Fibroblast of skin of right quadriceps (primary cell): ENCODE measurements at regions not wholly inside any gene's neighbourhood (a gene's known extent, or its start where the extent isn't known, plus 50 kb on each side); places are given as distances from the start of the nearest gene placed in this dataset.
A peak's percentile ranks its signal among the peaks of the same experiment; 100 is the strongest.

ENCODE experiments used
- DNase-seq: peaks from one replicate; pipeline ENCODE4 v3.0.0-alpha.2; 2013

- no peak for DNase-seq
These were observed 276.6 kb downstream of the RNF152 start for GRCh38 chr18:61616111-61616610.

GRCh38 chr18:61612517-61612916 lies 279.3 kb downstream of the CDH20 start:
- no peak for DNase-seq

DNA sequence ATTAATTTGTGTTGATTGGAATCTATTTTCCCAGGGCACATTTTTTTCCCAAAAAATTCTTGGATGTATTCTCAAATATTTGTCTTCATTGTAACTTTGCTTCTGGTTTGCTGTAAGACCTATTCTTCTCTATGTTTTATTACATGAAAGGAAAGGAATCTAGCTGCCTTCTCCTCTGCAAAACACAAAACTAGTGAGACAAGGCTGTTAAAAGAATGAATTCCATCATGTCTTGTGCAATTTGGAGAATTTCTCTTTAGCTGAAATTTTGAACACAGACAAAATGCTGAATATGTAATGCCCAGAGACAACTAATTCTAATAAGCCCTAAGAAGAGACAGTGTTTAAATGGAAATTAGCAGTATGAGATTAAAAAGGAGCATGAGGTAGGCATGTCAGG lies 275.9 kb downstream of the CDH20 start:
- peak; percentile 34 for DNase-seq

DNA sequence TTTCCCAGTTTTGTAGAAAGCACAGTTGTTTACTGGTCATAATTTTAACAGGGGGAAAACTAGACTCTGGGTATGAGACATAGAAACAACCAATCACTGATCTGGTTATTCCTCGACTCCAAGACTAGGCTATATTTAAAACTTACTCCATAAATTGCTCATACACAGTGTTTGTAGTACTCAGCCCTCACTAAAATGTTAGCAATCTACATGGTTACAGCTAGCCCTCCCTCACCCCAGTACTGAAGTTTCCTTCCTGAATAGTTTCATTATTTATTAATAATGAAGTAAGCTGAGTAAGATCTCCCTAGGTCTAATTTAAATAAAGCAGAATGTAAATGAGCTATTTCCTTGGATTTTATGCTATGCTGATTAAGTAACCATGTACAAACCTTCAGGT lies 275.1 kb downstream of the CDH20 start:
- peak; percentile 22 for DNase-seq

- DNase-seq: no peak
These were observed 274.6 kb downstream of the CDH20 start for GRCh38 chr18:61607867-61608266.

DNA sequence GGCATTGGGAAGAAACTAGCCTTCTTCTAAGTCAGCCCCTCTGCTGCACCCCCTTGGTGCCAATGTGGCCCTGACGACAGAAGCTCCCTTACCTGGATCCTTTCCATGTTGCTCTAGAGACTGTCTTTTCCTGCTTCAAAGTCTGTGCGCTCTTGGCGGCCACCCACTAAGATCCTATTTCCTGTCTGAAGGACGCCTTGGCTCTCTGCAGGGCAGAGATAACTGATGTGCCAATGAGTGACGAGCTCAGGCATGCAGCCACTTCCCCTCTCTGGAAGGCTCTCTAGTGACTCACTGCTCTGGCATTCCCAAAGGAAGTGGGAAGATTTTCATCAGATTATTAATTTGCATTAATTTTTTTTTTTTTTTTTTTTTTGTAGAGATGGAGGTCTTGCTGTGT lies 273.5 kb downstream of the CDH20 start:
- peak; percentile 98 for DNase-seq

- DNase-seq: peak; percentile 83
These were observed 272.9 kb downstream of the CDH20 start for GRCh38 chr18:61606068-61606660.

GRCh38 chr18:61605376-61606067 lies 272.3 kb downstream of the CDH20 start:
- DNase-seq: no peak
